Spleen (tissue), 7 donors: ENCODE measurements at regions not wholly inside any gene's neighbourhood (a gene's known extent, or its start where the extent isn't known, plus 50 kb on each side); places are given as distances from the start of the nearest gene placed in this dataset.

Source experiments
- POLR2A ChIP-seq, 3 donors: fragments of 450-650 bp; IDR thresholded peaks; one replicate each; pipeline ENCODE4 v1.5.1; 2017; ENCODE audit warnings: antibody characterized with exemption in 3 of 3, mild to moderate bottlenecking in 1 of 3
- TF ChIP-seq, protein P1 (sequence below), 11 experiments: fragments of 200-600 bp in 7 of 11; fragments of 450-650 bp in 4 of 11; sonication (generic) in 4 of 11; IDR thresholded peaks in 8 of 11; conservative IDR thresholded peaks in 3 of 11; 1 replicate in 7 of 11; 2 replicates in 4 of 11; pipeline versions ENCODE4 v1.4.0 to v1.8.0; 2016 to 2021; ENCODE audit warnings: antibody characterized with exemption in 11 of 11, inconsistent platforms in 4 of 11, mild to moderate bottlenecking in 1 of 11
- donor health status: DM: no; HTN: no; CAD: no; lungs with moderate emphysema.
- donor health status: DM: no; HTN: no; CAD: no.
- donor health status: DM: no; HTN: no; CAD: no.

DNA sequence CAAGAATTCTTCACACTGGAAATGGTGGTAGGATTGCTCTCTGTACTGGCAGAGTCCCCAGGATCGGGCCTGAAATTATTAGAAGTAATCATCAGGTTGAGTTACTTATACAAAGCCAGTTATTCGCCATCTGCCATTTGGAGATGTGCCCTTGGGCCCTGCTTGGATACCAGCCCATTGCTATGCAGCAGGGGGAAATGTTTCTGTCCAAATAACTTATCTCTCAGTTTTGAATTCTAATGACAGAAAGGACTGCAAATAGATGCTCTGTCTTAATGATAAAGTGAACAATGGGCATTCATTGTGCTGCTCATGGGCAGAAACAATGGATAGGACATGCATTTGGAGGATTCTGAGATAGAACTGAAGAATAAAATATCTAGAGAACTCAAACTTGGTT, 139.1 kb upstream of the PELI2 start:
- TF ChIP-seq, protein P1, sequence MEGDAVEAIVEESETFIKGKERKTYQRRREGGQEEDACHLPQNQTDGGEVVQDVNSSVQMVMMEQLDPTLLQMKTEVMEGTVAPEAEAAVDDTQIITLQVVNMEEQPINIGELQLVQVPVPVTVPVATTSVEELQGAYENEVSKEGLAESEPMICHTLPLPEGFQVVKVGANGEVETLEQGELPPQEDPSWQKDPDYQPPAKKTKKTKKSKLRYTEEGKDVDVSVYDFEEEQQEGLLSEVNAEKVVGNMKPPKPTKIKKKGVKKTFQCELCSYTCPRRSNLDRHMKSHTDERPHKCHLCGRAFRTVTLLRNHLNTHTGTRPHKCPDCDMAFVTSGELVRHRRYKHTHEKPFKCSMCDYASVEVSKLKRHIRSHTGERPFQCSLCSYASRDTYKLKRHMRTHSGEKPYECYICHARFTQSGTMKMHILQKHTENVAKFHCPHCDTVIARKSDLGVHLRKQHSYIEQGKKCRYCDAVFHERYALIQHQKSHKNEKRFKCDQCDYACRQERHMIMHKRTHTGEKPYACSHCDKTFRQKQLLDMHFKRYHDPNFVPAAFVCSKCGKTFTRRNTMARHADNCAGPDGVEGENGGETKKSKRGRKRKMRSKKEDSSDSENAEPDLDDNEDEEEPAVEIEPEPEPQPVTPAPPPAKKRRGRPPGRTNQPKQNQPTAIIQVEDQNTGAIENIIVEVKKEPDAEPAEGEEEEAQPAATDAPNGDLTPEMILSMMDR (IDR thresholded peaks at IDR 0.05 in 8 of 11, conservative IDR thresholded peaks at IDR 0.05 in 3 of 11) = no peak
- TF ChIP-seq POLR2A (IDR thresholded peaks at IDR 0.05) = no peak
